Gastroesophageal sphincter (tissue), 3 donors: ENCODE measurements at regions not wholly inside any gene's neighbourhood (a gene's known extent, or its start where the extent isn't known, plus 50 kb on each side); places are given as distances from the start of the nearest gene placed in this dataset.

Experiments used
- CTCF ChIP-seq, 4 experiments: fragments of 200-600 bp in 2 of 4; fragments of 450-650 bp in 2 of 4; sonication (generic) in 1 of 4; IDR thresholded peaks; one replicate each; pipeline ENCODE4 v1.5.1; 2017 to 2019; ENCODE audit warnings: antibody characterized with exemption in 4 of 4, mild to moderate bottlenecking in 2 of 4, moderate library complexity in 2 of 4
- EP300 ChIP-seq: sonication (generic); formaldehyde crosslinking; IDR thresholded peaks from one replicate; pipeline ENCODE4 v1.6.1; 2017; ENCODE audit warnings: antibody characterized with exemption, mild to moderate bottlenecking
- POLR2A ChIP-seq, 2 donors: fragments of 450-650 bp; IDR thresholded peaks; one replicate each; pipeline ENCODE4 v1.6.1; 2017; ENCODE audit warnings: antibody characterized with exemption in 2 of 2, mild to moderate bottlenecking in 2 of 2, moderate library complexity in 1 of 2
- POLR2AphosphoS5 ChIP-seq: sonication (generic); formaldehyde crosslinking; IDR thresholded peaks from one replicate; pipeline ENCODE4 v1.6.1; 2017; ENCODE audit warnings: antibody characterized with exemption

DNA sequence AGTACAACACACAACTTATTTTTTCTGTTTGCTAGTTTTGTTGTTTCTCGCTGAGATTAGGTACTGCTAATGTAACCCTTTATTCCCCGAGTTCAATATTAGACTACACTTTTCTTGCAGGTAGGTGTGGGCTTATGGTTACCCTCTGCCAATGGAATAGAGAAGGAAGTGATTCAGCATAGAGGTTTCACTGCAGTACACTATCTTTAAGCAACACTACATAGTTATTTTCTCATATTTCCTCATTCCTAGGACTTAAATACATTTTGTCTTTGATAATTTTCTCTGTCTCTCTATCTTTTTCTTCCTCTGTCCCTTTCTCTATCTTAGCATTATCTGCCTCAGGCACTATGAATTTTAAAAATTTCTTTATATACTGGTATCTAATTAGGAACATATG, 791.0 kb downstream of the FAM181B start:
- no peak for TF ChIP-seq POLR2A (IDR thresholded peaks at IDR 0.05)
- no peak for TF ChIP-seq CTCF (IDR thresholded peaks at IDR 0.05)
- TF ChIP-seq POLR2AphosphoS5: no peak
- TF ChIP-seq EP300: no peak
